HG02981 (cell line): ENCODE measurements at regions not wholly inside any gene's neighbourhood (a gene's known extent, or its start where the extent isn't known, plus 50 kb on each side); places are given as distances from the start of the nearest gene placed in this dataset.

ENCODE experiments used
- ATAC-seq: cut with Tn5 transposase; IDR thresholded peaks from one replicate; pipeline ENCODE4 v1.9.1; 2021; ENCODE audit warnings: mild to moderate bottlenecking, moderate library complexity; ENCODE audit not compliant: unreplicated experiment

GRCh38 chr21:34311561-34312330, 52.1 kb upstream of the KCNE2 start:
- no peak for ATAC-seq

DNA sequence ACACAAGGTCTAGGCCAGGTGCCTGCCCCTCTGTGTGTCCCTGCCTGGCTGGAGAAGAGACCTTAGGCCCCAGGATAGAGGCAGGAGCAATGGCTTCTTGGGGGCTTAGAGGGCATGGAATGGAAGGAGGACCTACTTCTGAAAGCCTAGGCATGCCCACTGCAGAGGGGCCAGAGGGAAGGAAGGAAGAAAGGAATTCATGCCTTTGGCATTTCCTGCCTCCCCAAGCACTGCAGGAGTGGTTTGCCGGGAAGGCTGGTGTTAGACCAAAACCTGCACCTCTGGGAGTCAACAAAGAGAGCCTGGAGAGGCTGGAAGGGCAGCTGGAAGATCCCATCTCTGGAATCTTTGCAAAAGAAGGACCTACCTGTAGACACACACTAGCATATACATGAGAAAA, 50.7 kb upstream of the KCNE2 start:
- no peak for ATAC-seq
